Body of pancreas (tissue), 4 donors: ENCODE measurements at regions not wholly inside any gene's neighbourhood (a gene's known extent, or its start where the extent isn't known, plus 50 kb on each side); places are given as distances from the start of the nearest gene placed in this dataset.

Experiments
- ATAC-seq: fragments of 150-250 bp; one replicate; pipeline ENCODE4 v1.9.1; 2016
- DNase-seq, 4 donors: peaks; one replicate each; pipeline ENCODE4 v3.0.0-alpha.2; 2019
- H3K27ac ChIP-seq, 4 donors: fragments of 200-600 bp; sonication (generic); 1 replicate in 3 of 4; 2 replicates in 1 of 4; pipeline versions ENCODE4 v1.5.1 to v1.6.1; 2016 to 2019; ENCODE audit warnings: mild to moderate bottlenecking in 1 of 4, mixed read lengths in 1 of 4, moderate library complexity in 1 of 4
- H3K27me3 ChIP-seq, 2 donors: fragments of 200-600 bp; sonication (generic); one replicate each; pipeline ENCODE4 v1.6.0; 2016; ENCODE audit warnings: mild to moderate bottlenecking in 1 of 2
- H3K36me3 ChIP-seq, 2 donors: fragments of 200-600 bp; sonication (generic); replicated peaks in 1 of 2; 2 replicates each; pipeline ENCODE4 v1.5.1; 2016; ENCODE audit warnings: low read depth in 2 of 2; ENCODE audit not compliant: insufficient read depth in 1 of 2
- H3K4me1 ChIP-seq: fragments of 200-600 bp; sonication (generic); one replicate; pipeline ENCODE4 v1.6.0; 2016
- H3K4me3 ChIP-seq, 2 donors: fragments of 200-600 bp; sonication (generic); 1 replicate in 1 of 2; 2 replicates in 1 of 2; pipeline ENCODE4 v1.5.1; 2016 to 2019
- H3K9me3 ChIP-seq, 3 donors: fragments of 200-600 bp; sonication (generic); 1 replicate in 2 of 3; 2 replicates in 1 of 3; pipeline ENCODE4 v1.5.1; 2016
- CTCF ChIP-seq, 7 experiments: fragments of 450-650 bp in 4 of 7; fragments of 200-600 bp in 3 of 7; sonication (generic) in 3 of 7; IDR thresholded peaks; one replicate each; pipeline ENCODE4 v1.5.1; 2016 to 2019; ENCODE audit warnings: antibody characterized with exemption in 7 of 7
- POLR2A ChIP-seq, 3 donors: fragments of 450-650 bp; IDR thresholded peaks; one replicate each; pipeline ENCODE4 v1.6.1; 2016; ENCODE audit warnings: antibody characterized with exemption in 3 of 3, mild to moderate bottlenecking in 2 of 3
- WGBS, 2 donors: methylation state at CpG; one replicate each; pipeline ENCODE4 v1.1.5; 2017; 5-methylcytosine and 5-hydroxymethylcytosine counted together
- intact Hi-C: fragments of 100-400 bp; cut with DNase I; formaldehyde crosslinking; loops from one replicate; pipeline ENCODE4 v1.15.1; 2023

- Histone ChIP-seq H3K27ac (no peak overlapping the region), H3K4me3 (no peak overlapping the region), H3K36me3 (no peaks in the 10 kb centered on the region), H3K27me3 (no peaks in the 10 kb centered on the region), H3K9me3 (no peaks in the 10 kb centered on the region), H3K4me1 (no peaks in the 10 kb centered on the region)
- intact Hi-C loops: no loop called here
- DNase-seq (peak in 1 of 4 donors; percentile 25), ATAC-seq (no peak)
- WGBS, 2 donors: 59 to 72% methylated on average over 10 of the region's 10 CpGs
- no peak for TF ChIP-seq POLR2A (IDR thresholded peaks at IDR 0.05)
- TF ChIP-seq CTCF (IDR thresholded peaks at IDR 0.05): no peak
Observed at GRCh38 chr3:188085584-188086560, 68.1 kb upstream of the LPP start.

GRCh38 chr3:188088948-188089685 lies 64.8 kb upstream of the LPP start:
- no peak for TF ChIP-seq CTCF (IDR thresholded peaks at IDR 0.05)
- no peak for TF ChIP-seq POLR2A (IDR thresholded peaks at IDR 0.05)
- Histone ChIP-seq H3K4me1 (no peaks in the 10 kb centered on the region), H3K9me3 (no peaks in the 10 kb centered on the region), H3K27me3 (no peaks in the 10 kb centered on the region), H3K4me3 (no peak overlapping the region), H3K36me3 (no peaks in the 10 kb centered on the region), H3K27ac (no peak overlapping the region)
- DNase-seq (no peak), ATAC-seq (no peak)
- intact Hi-C loops: no loop called here
- 88 to 95% methylated on average over 4 of the region's 4 CpGs for WGBS, 2 donors

GRCh38 chr3:188090620-188091309 lies 63.2 kb upstream of the LPP start:
- H3K27ac ChIP-seq: no peak overlapping the region
- no peak overlapping the region for H3K4me3 ChIP-seq
- whole genome bisulfite sequencing, 2 donors: 75 to 77% methylated on average over 10 of the region's 10 CpGs
- no peak for TF ChIP-seq POLR2A (IDR thresholded peaks at IDR 0.05)
- no peak for TF ChIP-seq CTCF (IDR thresholded peaks at IDR 0.05)
- intact Hi-C loops: no loop called here
- no peak for ATAC-seq
- H3K27me3 ChIP-seq: no peaks in the 10 kb centered on the region
- DNase-seq: no peak
- no peaks in the 10 kb centered on the region for H3K4me1 ChIP-seq
- H3K9me3 ChIP-seq: no peaks in the 10 kb centered on the region
- H3K36me3 ChIP-seq: no peaks in the 10 kb centered on the region

GRCh38 chr3:188091746-188092145 lies 62.2 kb upstream of the LPP start:
- no peaks in the 10 kb centered on the region for H3K27me3 ChIP-seq

More at GRCh38 chr3:188091746-188092145, 62.2 kb upstream of the LPP start:
- Histone ChIP-seq H3K9me3 (no peaks in the 10 kb centered on the region), H3K36me3 (no peaks in the 10 kb centered on the region), H3K4me1 (no peaks in the 10 kb centered on the region), H3K4me3 (no peak overlapping the region), H3K27ac (no peak overlapping the region)
- TF ChIP-seq CTCF (IDR thresholded peaks at IDR 0.05): no peak
- ATAC-seq: no peak
- intact Hi-C loops: no loop called here
- DNase-seq: no peak
- WGBS, 2 donors: 83 to 85% methylated on average over 2 of the region's 2 CpGs
